T-helper 17 cell (primary cell): ENCODE measurements at regions not wholly inside any gene's neighbourhood (a gene's known extent, or its start where the extent isn't known, plus 50 kb on each side); places are given as distances from the start of the nearest gene placed in this dataset.

Experiments used
- ATAC-seq: fragments of 150-1000 bp; cut with Tn5 transposase; 2 replicates; pipeline ENCODE4 v1.10.0; 2021; ENCODE audit warnings: mild to moderate bottlenecking, moderate library complexity
- DNase-seq, 3 donors: peaks; one replicate each; pipeline versions ENCODE4 v3.0.0 to v3.0.0-alpha.2; 2020 to 2021
- H3K9me3 ChIP-seq: one replicate; pipeline ENCODE4 v1.7.0; 2013; ENCODE audit warnings: low read length, mild to moderate bottlenecking; ENCODE audit not compliant: control insufficient read depth, poor library complexity, severe bottlenecking
- H3K27ac Mint-ChIP-seq: one replicate; pipeline ENCODE4 v1.8.0; 2022; ENCODE audit warnings: mild to moderate bottlenecking, moderate library complexity, mixed read lengths
- H3K27me3 Mint-ChIP-seq: one replicate; pipeline ENCODE4 v1.8.0; 2022; ENCODE audit warnings: mixed read lengths
- H3K36me3 Mint-ChIP-seq: one replicate; pipeline ENCODE4 v1.8.0; 2022; ENCODE audit warnings: low read depth, mixed read lengths
- H3K4me1 Mint-ChIP-seq: one replicate; pipeline ENCODE4 v1.8.0; 2022; ENCODE audit warnings: mild to moderate bottlenecking, mixed read lengths
- H3K4me3 Mint-ChIP-seq: one replicate; pipeline ENCODE4 v1.8.0; 2022; ENCODE audit warnings: mild to moderate bottlenecking, moderate library complexity, mixed read lengths

- Mint-ChIP-seq H3K4me1 (no peaks in the 10 kb centered on the region), H3K27me3 (no peaks in the 10 kb centered on the region), H3K27ac (no peak overlapping the region), H3K4me3 (no peak overlapping the region), H3K36me3 (no peaks in the 10 kb centered on the region)
- DNase-seq (no peak), ATAC-seq (no peak)
- peaks cover 3% of the 10 kb centered on the region for H3K9me3 ChIP-seq
These were observed 502.3 kb downstream of the SH2D4B start for GRCh38 chr10:81040031-81040430.

GRCh38 chr10:81040940-81041339 is 503.2 kb downstream of the SH2D4B start:
- Mint-ChIP-seq H3K27me3 (peaks cover 3% of the 10 kb centered on the region), H3K4me3 (no peak overlapping the region), H3K27ac (no peak overlapping the region), H3K4me1 (no peaks in the 10 kb centered on the region), H3K36me3 (no peaks in the 10 kb centered on the region)
- ATAC-seq (no peak), DNase-seq (no peak)
- peaks cover 3% of the 10 kb centered on the region for H3K9me3 ChIP-seq

- H3K9me3 ChIP-seq = peaks cover 3% of the 10 kb centered on the region
- no peak overlapping the region for H3K4me3 Mint-ChIP-seq
- H3K4me1 Mint-ChIP-seq = no peaks in the 10 kb centered on the region
- H3K27me3 Mint-ChIP-seq = peaks cover 6% of the 10 kb centered on the region
- no peak overlapping the region for H3K27ac Mint-ChIP-seq
- ATAC-seq (no peak), DNase-seq (no peak)
- no peaks in the 10 kb centered on the region for H3K36me3 Mint-ChIP-seq
These were observed 504.9 kb downstream of the SH2D4B start for GRCh38 chr10:81042647-81043046.

GRCh38 chr10:81065474-81065873 is 527.8 kb downstream of the SH2D4B start:
- Mint-ChIP-seq H3K36me3 (no peaks in the 10 kb centered on the region), H3K4me1 (no peaks in the 10 kb centered on the region), H3K27me3 (no peaks in the 10 kb centered on the region), H3K4me3 (no peak overlapping the region), H3K27ac (no peak overlapping the region)
- H3K9me3 ChIP-seq = no peaks in the 10 kb centered on the region
- DNase-seq (no peak), ATAC-seq (no peak)

- Mint-ChIP-seq H3K36me3 (no peaks in the 10 kb centered on the region), H3K27me3 (no peaks in the 10 kb centered on the region), H3K4me3 (no peak overlapping the region), H3K4me1 (no peaks in the 10 kb centered on the region), H3K27ac (no peak overlapping the region)
- H3K9me3 ChIP-seq = no peaks in the 10 kb centered on the region
- ATAC-seq = no peak
- no peak for DNase-seq
These were observed 530.8 kb downstream of the SH2D4B start for GRCh38 chr10:81068460-81068859.

GRCh38 chr10:81071087-81071796 is 533.5 kb downstream of the SH2D4B start:
- H3K27me3 Mint-ChIP-seq = no peaks in the 10 kb centered on the region
- no peak overlapping the region for H3K27ac Mint-ChIP-seq
- no peak overlapping the region for H3K4me3 Mint-ChIP-seq
- H3K36me3 Mint-ChIP-seq = no peaks in the 10 kb centered on the region
- H3K4me1 Mint-ChIP-seq = no peaks in the 10 kb centered on the region
- DNase-seq (no peak), ATAC-seq (no peak)
- no peaks in the 10 kb centered on the region for H3K9me3 ChIP-seq

GRCh38 chr10:81073155-81073554 is 535.5 kb downstream of the SH2D4B start:
- Mint-ChIP-seq H3K27me3 (no peaks in the 10 kb centered on the region), H3K27ac (no peak overlapping the region), H3K4me1 (no peaks in the 10 kb centered on the region), H3K36me3 (no peaks in the 10 kb centered on the region), H3K4me3 (no peak overlapping the region)
- DNase-seq (no peak), ATAC-seq (no peak)
- no peaks in the 10 kb centered on the region for H3K9me3 ChIP-seq

- ATAC-seq (no peak), DNase-seq (no peak)
- H3K27me3 Mint-ChIP-seq = no peaks in the 10 kb centered on the region
- no peaks in the 10 kb centered on the region for H3K36me3 Mint-ChIP-seq
- H3K4me3 Mint-ChIP-seq = no peak overlapping the region
- no peaks in the 10 kb centered on the region for H3K4me1 Mint-ChIP-seq
- no peak overlapping the region for H3K27ac Mint-ChIP-seq
- H3K9me3 ChIP-seq = no peaks in the 10 kb centered on the region
These were observed 544.4 kb downstream of the SH2D4B start for GRCh38 chr10:81081887-81082620.

GRCh38 chr10:81082621-81083376 is 545.1 kb downstream of the SH2D4B start:
- ATAC-seq (no peak), DNase-seq (no peak)
- Mint-ChIP-seq H3K27ac (no peak overlapping the region), H3K27me3 (no peaks in the 10 kb centered on the region), H3K4me1 (no peaks in the 10 kb centered on the region), H3K4me3 (no peak overlapping the region), H3K36me3 (no peaks in the 10 kb centered on the region)
- H3K9me3 ChIP-seq = no peaks in the 10 kb centered on the region

GRCh38 chr10:81093056-81093455 is 555.4 kb downstream of the SH2D4B start:
- no peaks in the 10 kb centered on the region for H3K9me3 ChIP-seq
- Mint-ChIP-seq H3K27me3 (no peaks in the 10 kb centered on the region), H3K4me3 (no peak overlapping the region), H3K36me3 (no peaks in the 10 kb centered on the region), H3K4me1 (no peaks in the 10 kb centered on the region), H3K27ac (no peak overlapping the region)
- ATAC-seq = no peak
- no peak for DNase-seq

- no peaks in the 10 kb centered on the region for H3K9me3 ChIP-seq
- H3K27ac Mint-ChIP-seq = no peak overlapping the region
- H3K4me3 Mint-ChIP-seq = no peak overlapping the region
- DNase-seq (no peak), ATAC-seq (no peak)
- no peaks in the 10 kb centered on the region for H3K36me3 Mint-ChIP-seq
- H3K27me3 Mint-ChIP-seq = no peaks in the 10 kb centered on the region
- H3K4me1 Mint-ChIP-seq = no peaks in the 10 kb centered on the region
These were observed 557.5 kb downstream of the SH2D4B start for GRCh38 chr10:81095238-81095637.

GRCh38 chr10:81096558-81096957 is 558.9 kb downstream of the SH2D4B start:
- H3K9me3 ChIP-seq = no peaks in the 10 kb centered on the region
- Mint-ChIP-seq H3K27ac (no peak overlapping the region), H3K4me3 (no peak overlapping the region), H3K27me3 (no peaks in the 10 kb centered on the region), H3K36me3 (no peaks in the 10 kb centered on the region), H3K4me1 (no peaks in the 10 kb centered on the region)
- DNase-seq (no peak), ATAC-seq (no peak)

- DNase-seq = no peak
- Mint-ChIP-seq H3K27me3 (no peaks in the 10 kb centered on the region), H3K4me1 (no peaks in the 10 kb centered on the region), H3K36me3 (no peaks in the 10 kb centered on the region), H3K4me3 (no peak overlapping the region), H3K27ac (no peak overlapping the region)
- no peak for ATAC-seq
- no peaks in the 10 kb centered on the region for H3K9me3 ChIP-seq
These were observed 563.4 kb downstream of the SH2D4B start for GRCh38 chr10:81101062-81101461.
